Neural cell (in vitro differentiated cells): ENCODE measurements at regions not wholly inside any gene's neighbourhood (a gene's known extent, or its start where the extent isn't known, plus 50 kb on each side); places are given as distances from the start of the nearest gene placed in this dataset.

Source experiments
- H2AFZ ChIP-seq: fragments of 200-600, 300-800 bp; sonication (generic), shearing (Covaris generic); 2 replicates; pipeline ENCODE4 v1.6.0; 2014; ENCODE audit warnings: low read depth, mild to moderate bottlenecking, antibody characterized with exemption, low read length, moderate library complexity
- H3F3A ChIP-seq: fragments of 200-600 bp; shearing (Covaris generic); 2 replicates; pipeline ENCODE4 v1.6.1; 2016; ENCODE audit warnings: mild to moderate bottlenecking, moderate library complexity, mixed read lengths, antibody characterized with exemption, low read length; ENCODE audit not compliant: insufficient read depth, poor library complexity, severe bottlenecking
- H3K27ac ChIP-seq: fragments of 200-600, 300-800 bp; sonication (generic), shearing (Covaris generic); 2 replicates; pipeline ENCODE4 v1.5.1; 2014; ENCODE audit warnings: mild to moderate bottlenecking, low read length, moderate library complexity
- H3K27me3 ChIP-seq: fragments of 300-800, 200-600 bp; sonication (generic), shearing (Covaris generic); 2 replicates; pipeline ENCODE4 v1.6.0; 2014; ENCODE audit warnings: mild to moderate bottlenecking, low read depth, low read length, moderate library complexity; ENCODE audit not compliant: insufficient read depth
- H3K36me3 ChIP-seq: fragments of 300-800, 200-600 bp; sonication (generic), shearing (Covaris generic); 2 replicates; pipeline ENCODE4 v1.5.1; 2014; ENCODE audit warnings: mild to moderate bottlenecking, antibody characterized with exemption, low read length, moderate library complexity; ENCODE audit not compliant: insufficient read depth
- H3K4me2 ChIP-seq: fragments of 300-800, 200-600 bp; sonication (generic), shearing (Covaris generic); 2 replicates; pipeline ENCODE4 v1.6.0; 2014; ENCODE audit warnings: mild to moderate bottlenecking, low read length
- H3K4me3 ChIP-seq: fragments of 300-800, 200-600 bp; sonication (generic), shearing (Covaris generic); 2 replicates; pipeline ENCODE4 v1.5.1; 2014; ENCODE audit warnings: mild to moderate bottlenecking, low read length, moderate library complexity
- H3K79me2 ChIP-seq: fragments of 200-600 bp; shearing (Covaris generic); replicated peaks from 2 replicates; pipeline ENCODE4 v1.6.0; 2014; ENCODE audit warnings: mild to moderate bottlenecking, low read length, moderate library complexity; ENCODE audit not compliant: insufficient read depth
- H3K9ac ChIP-seq: fragments of 300-800, 200-600 bp; sonication (generic), shearing (Covaris generic); 2 replicates; pipeline ENCODE4 v1.6.1; 2016; ENCODE audit warnings: mild to moderate bottlenecking, low read length, mixed read lengths
- H3K9me2 ChIP-seq: fragments of 200-600 bp; shearing (Covaris generic); 2 replicates; pipeline ENCODE4 v1.6.1; 2016; ENCODE audit warnings: mild to moderate bottlenecking, low read length, mixed read lengths; ENCODE audit not compliant: insufficient read depth
- H3K9me3 ChIP-seq: fragments of 200-600, 300-800 bp; sonication (generic), shearing (Covaris generic); 2 replicates; pipeline ENCODE4 v1.6.1; 2016; ENCODE audit warnings: mild to moderate bottlenecking, mixed run types, low read length, moderate library complexity, mixed read lengths
- H4K20me1 ChIP-seq: fragments of 200-600 bp; shearing (Covaris generic); 2 replicates; pipeline ENCODE4 v1.6.1; 2016; ENCODE audit warnings: mild to moderate bottlenecking, mixed run types; ENCODE audit not compliant: insufficient read depth
- CTCF ChIP-seq: fragments of 450-650 bp; IDR thresholded peaks from 2 replicates; pipeline ENCODE4 v1.5.1; 2014; ENCODE audit warnings: antibody characterized with exemption, mild to moderate bottlenecking, moderate library complexity; ENCODE audit not compliant: poor library complexity, severe bottlenecking
- EP300 ChIP-seq: fragments of 450-650 bp; conservative IDR thresholded peaks from 2 replicates; pipeline ENCODE4 v1.6.1; 2014; ENCODE audit warnings: antibody characterized with exemption, mild to moderate bottlenecking, moderate library complexity; ENCODE audit not compliant: poor library complexity, severe bottlenecking
- EZH2 ChIP-seq: fragments of 200-600, 300-800 bp; shearing (Covaris generic), sonication (generic); IDR thresholded peaks from 2 replicates; pipeline ENCODE4 v1.6.1; 2014; ENCODE audit warnings: antibody characterized with exemption, low read length, borderline replicate concordance, mild to moderate bottlenecking; ENCODE audit not compliant: insufficient read depth, poor library complexity, severe bottlenecking
- MXI1 ChIP-seq: fragments of 450-650 bp; conservative IDR thresholded peaks from 2 replicates; pipeline ENCODE4 v1.6.1; 2014; ENCODE audit warnings: antibody characterized with exemption, mild to moderate bottlenecking; ENCODE audit not compliant: poor library complexity, severe bottlenecking
- POLR2AphosphoS5 ChIP-seq: IDR thresholded peaks from 2 replicates; pipeline ENCODE4 v1.6.1; 2012
- RAD21 ChIP-seq: fragments of 450-650 bp; conservative IDR thresholded peaks from 2 replicates; pipeline ENCODE4 v1.6.1; 2014; ENCODE audit warnings: antibody characterized with exemption, mild to moderate bottlenecking, moderate library complexity
- REST ChIP-seq: IDR thresholded peaks from 2 replicates; pipeline ENCODE4 v1.6.1; 2012; ENCODE audit warnings: borderline replicate concordance
- SMC3 ChIP-seq: fragments of 450-650 bp; conservative IDR thresholded peaks from 2 replicates; pipeline ENCODE4 v1.6.1; 2014; ENCODE audit warnings: antibody characterized with exemption, mild to moderate bottlenecking, moderate library complexity; ENCODE audit not compliant: poor library complexity
- TAF1 ChIP-seq: IDR thresholded peaks from 2 replicates; pipeline ENCODE4 v1.6.1; 2012; ENCODE audit warnings: low read depth

GRCh38 chr1:88175631-88176226 is 508.3 kb upstream of the PKN2 start:
- no peak overlapping the region for H3K4me3 ChIP-seq
- H4K20me1 ChIP-seq = no peaks in the 10 kb centered on the region
- no peak overlapping the region for H3K4me2 ChIP-seq
- no peaks in the 10 kb centered on the region for H3K27me3 ChIP-seq
- H2AFZ ChIP-seq = no peak overlapping the region
- no peaks in the 10 kb centered on the region for H3F3A ChIP-seq
- H3K9me2 ChIP-seq = no peaks in the 10 kb centered on the region
- H3K27ac ChIP-seq = no peak overlapping the region
- no peak for TF ChIP-seq TAF1
- TF ChIP-seq POLR2AphosphoS5 = no peak
- TF ChIP-seq MXI1 = no peak
- TF ChIP-seq RAD21 = no peak
- no peak for TF ChIP-seq SMC3
- TF ChIP-seq CTCF = no peak
- no peak for TF ChIP-seq EZH2
- H3K9ac ChIP-seq = no peak overlapping the region
- H3K36me3 ChIP-seq = no peaks in the 10 kb centered on the region
- H3K9me3 ChIP-seq = no peaks in the 10 kb centered on the region
- no peaks in the 10 kb centered on the region for H3K79me2 ChIP-seq

GRCh38 chr1:88179943-88180342 is 504.1 kb upstream of the PKN2 start:
- H3K4me3 ChIP-seq = no peak overlapping the region
- no peak for TF ChIP-seq MXI1
- no peak for TF ChIP-seq EZH2
- no peak for TF ChIP-seq CTCF
- TF ChIP-seq REST = no peak
- TF ChIP-seq SMC3 = no peak
- TF ChIP-seq RAD21 = no peak
- TF ChIP-seq TAF1 = no peak
- TF ChIP-seq POLR2AphosphoS5 = no peak
- TF ChIP-seq EP300 = no peak
- no peaks in the 10 kb centered on the region for H4K20me1 ChIP-seq
- H3K36me3 ChIP-seq = no peaks in the 10 kb centered on the region
- H3K9me3 ChIP-seq = no peaks in the 10 kb centered on the region
- no peaks in the 10 kb centered on the region for H3F3A ChIP-seq
- no peaks in the 10 kb centered on the region for H3K9me2 ChIP-seq
- no peak overlapping the region for H3K9ac ChIP-seq
- H3K79me2 ChIP-seq = no peaks in the 10 kb centered on the region
- H2AFZ ChIP-seq = no peak overlapping the region
- H3K27ac ChIP-seq = no peak overlapping the region
- H3K27me3 ChIP-seq = no peaks in the 10 kb centered on the region
- H3K4me2 ChIP-seq = no peak overlapping the region
